Subcutaneous abdominal adipose tissue (tissue), 5 donors: ENCODE measurements at regions not wholly inside any gene's neighbourhood (a gene's known extent, or its start where the extent isn't known, plus 50 kb on each side); places are given as distances from the start of the nearest gene placed in this dataset.

Experiments
- H3K27ac ChIP-seq: one replicate; pipeline ENCODE4 v1.7.0; 2013; ENCODE audit warnings: low read depth, mild to moderate bottlenecking, inconsistent platforms, low read length, moderate library complexity
- H3K27me3 ChIP-seq, 5 donors: one replicate each; pipeline ENCODE4 v1.7.0; 2013; ENCODE audit warnings: low read length in 5 of 5, inconsistent platforms in 1 of 5; ENCODE audit not compliant: control insufficient read depth in 5 of 5, insufficient read depth in 4 of 5
- H3K36me3 ChIP-seq, 5 donors: one replicate each; pipeline ENCODE4 v1.7.0; 2013; ENCODE audit warnings: low read length in 5 of 5; ENCODE audit not compliant: control insufficient read depth in 5 of 5, insufficient read depth in 5 of 5
- H3K4me1 ChIP-seq, 5 donors: one replicate each; pipeline ENCODE4 v1.7.0; 2013; ENCODE audit warnings: low read length in 5 of 5, mild to moderate bottlenecking in 3 of 5, moderate library complexity in 1 of 5; ENCODE audit not compliant: control insufficient read depth in 5 of 5, insufficient read depth in 5 of 5
- H3K4me3 ChIP-seq, 5 donors: one replicate each; pipeline ENCODE4 v1.7.0; 2013; ENCODE audit warnings: low read length in 5 of 5, low read depth in 1 of 5
- H3K9ac ChIP-seq, 5 donors: one replicate each; pipeline ENCODE4 v1.7.0; 2013; ENCODE audit warnings: low read length in 5 of 5, mild to moderate bottlenecking in 4 of 5, moderate library complexity in 3 of 5
- H3K9me3 ChIP-seq, 5 donors: one replicate each; pipeline ENCODE4 v1.7.0; 2013; ENCODE audit warnings: low read length in 5 of 5; ENCODE audit not compliant: control insufficient read depth in 5 of 5
- donor health status: healthy.
- donor health status: healthy.
- donor health status: healthy.
- donor health status: healthy.
- donor health status: healthy.

DNA sequence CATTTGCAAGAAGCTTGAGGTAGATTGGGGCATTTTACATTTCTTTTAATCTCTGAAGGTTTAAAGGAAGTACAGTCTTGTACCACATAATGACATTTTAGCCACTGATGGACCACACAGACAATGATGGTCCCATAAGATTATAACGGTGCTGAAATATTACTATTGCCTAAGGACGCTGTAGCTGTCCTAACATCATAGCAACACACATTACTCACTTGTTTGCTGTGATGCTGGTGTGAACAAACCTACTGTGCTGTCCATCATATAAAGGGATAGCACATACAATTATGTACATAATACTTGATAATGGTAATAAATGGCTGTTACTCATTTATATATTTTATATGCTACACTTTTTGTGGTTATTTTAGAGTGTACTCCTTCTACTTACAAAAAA is 127.1 kb upstream of the CPNE8 start:
- H3K4me1 ChIP-seq, result no peaks in the 10 kb centered on the region
- no peaks in the 10 kb centered on the region for H3K27me3 ChIP-seq
- H3K9ac ChIP-seq, result no peak overlapping the region
- no peaks in the 10 kb centered on the region for H3K9me3 ChIP-seq
- no peak overlapping the region for H3K4me3 ChIP-seq
- no peaks in the 10 kb centered on the region for H3K36me3 ChIP-seq
- H3K27ac ChIP-seq, result no peak overlapping the region

- H3K36me3 ChIP-seq, result no peaks in the 10 kb centered on the region
- H3K9ac ChIP-seq, result no peak overlapping the region
- no peaks in the 10 kb centered on the region for H3K9me3 ChIP-seq
- no peak overlapping the region for H3K4me3 ChIP-seq
- no peak overlapping the region for H3K27ac ChIP-seq
- no peaks in the 10 kb centered on the region for H3K4me1 ChIP-seq
- H3K27me3 ChIP-seq, result no peaks in the 10 kb centered on the region
These were observed 126.6 kb upstream of the CPNE8 start for GRCh38 chr12:39032034-39032433.

- H3K4me1 ChIP-seq, result no peaks in the 10 kb centered on the region
- no peak overlapping the region for H3K4me3 ChIP-seq
- no peak overlapping the region for H3K9ac ChIP-seq
- no peak overlapping the region for H3K27ac ChIP-seq
- H3K36me3 ChIP-seq, result no peaks in the 10 kb centered on the region
- no peaks in the 10 kb centered on the region for H3K27me3 ChIP-seq
- H3K9me3 ChIP-seq, result peaks cover 0 to under 1% (median 0%) of the 10 kb centered on the region in 5 donors
These were observed 123.0 kb upstream of the CPNE8 start for GRCh38 chr12:39028382-39028781.

GRCh38 chr12:39012870-39013269 is 107.5 kb upstream of the CPNE8 start:
- Histone ChIP-seq H3K4me1 (no peaks in the 10 kb centered on the region), H3K27ac (no peak overlapping the region), H3K9ac (no peak overlapping the region), H3K4me3 (no peak overlapping the region), H3K9me3 (no peaks in the 10 kb centered on the region), H3K27me3 (no peaks in the 10 kb centered on the region), H3K36me3 (no peaks in the 10 kb centered on the region)

- H3K27me3 ChIP-seq, result no peaks in the 10 kb centered on the region
- H3K36me3 ChIP-seq, result no peaks in the 10 kb centered on the region
- H3K9ac ChIP-seq, result no peak overlapping the region
- H3K9me3 ChIP-seq, result no peaks in the 10 kb centered on the region
- H3K4me3 ChIP-seq, result no peak overlapping the region
- H3K27ac ChIP-seq, result no peak overlapping the region
- no peaks in the 10 kb centered on the region for H3K4me1 ChIP-seq
These were observed 105.8 kb upstream of the CPNE8 start for GRCh38 chr12:39011166-39011565.

DNA sequence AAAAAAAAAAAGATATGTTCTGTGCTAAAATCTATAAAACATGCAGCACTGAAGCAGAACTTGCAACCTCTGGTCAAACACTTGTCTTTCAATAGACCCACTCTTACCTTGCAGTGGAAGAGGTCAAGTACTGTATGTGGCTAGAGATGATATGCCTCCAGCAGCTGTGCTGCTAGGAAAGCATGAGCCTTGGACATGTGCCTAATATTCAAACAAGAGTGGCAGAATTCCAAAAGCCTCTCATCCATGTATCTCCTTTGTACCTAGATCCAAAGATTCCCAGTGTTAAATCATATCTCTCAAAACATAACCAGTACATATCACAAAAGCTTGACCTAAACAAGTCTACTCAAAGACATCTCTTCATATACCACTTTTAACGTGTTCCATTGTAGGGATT is 105.0 kb upstream of the CPNE8 start:
- Histone ChIP-seq H3K4me3 (no peak overlapping the region), H3K9me3 (no peaks in the 10 kb centered on the region), H3K4me1 (no peaks in the 10 kb centered on the region), H3K9ac (no peak overlapping the region), H3K27me3 (no peaks in the 10 kb centered on the region), H3K36me3 (no peaks in the 10 kb centered on the region), H3K27ac (no peak overlapping the region)

DNA sequence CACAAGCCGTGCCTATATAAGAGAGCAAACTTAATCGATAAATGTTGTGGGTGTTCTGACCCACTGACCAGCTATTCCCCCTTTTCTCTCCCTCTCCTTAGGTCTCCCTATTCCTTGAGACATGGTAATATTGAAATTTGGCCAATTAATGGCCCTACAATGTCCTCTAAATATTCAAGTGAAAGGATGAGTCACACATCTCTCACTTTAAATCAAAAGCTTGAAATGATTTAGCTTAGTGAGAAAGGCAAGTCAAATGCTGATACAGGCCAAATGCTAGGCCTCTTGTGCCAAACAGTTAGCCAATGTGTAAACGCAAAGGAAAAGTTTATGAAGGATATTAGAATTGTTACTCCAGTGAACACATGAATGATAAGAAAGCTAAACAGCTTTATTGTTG is 102.2 kb upstream of the CPNE8 start:
- H3K4me1 ChIP-seq, result no peaks in the 10 kb centered on the region
- H3K27me3 ChIP-seq, result no peaks in the 10 kb centered on the region
- no peak overlapping the region for H3K4me3 ChIP-seq
- no peaks in the 10 kb centered on the region for H3K9me3 ChIP-seq
- H3K36me3 ChIP-seq, result no peaks in the 10 kb centered on the region
- no peak overlapping the region for H3K27ac ChIP-seq
- H3K9ac ChIP-seq, result no peak overlapping the region

- H3K36me3 ChIP-seq, result no peaks in the 10 kb centered on the region
- no peak overlapping the region for H3K9ac ChIP-seq
- no peaks in the 10 kb centered on the region for H3K27me3 ChIP-seq
- no peak overlapping the region for H3K27ac ChIP-seq
- H3K4me1 ChIP-seq, result no peaks in the 10 kb centered on the region
- no peak overlapping the region for H3K4me3 ChIP-seq
- H3K9me3 ChIP-seq, result no peaks in the 10 kb centered on the region
These were observed 100.9 kb upstream of the CPNE8 start for GRCh38 chr12:39006286-39006685.

- Histone ChIP-seq H3K9me3 (no peaks in the 10 kb centered on the region), H3K36me3 (no peaks in the 10 kb centered on the region), H3K27me3 (no peaks in the 10 kb centered on the region), H3K4me1 (no peaks in the 10 kb centered on the region), H3K4me3 (no peak overlapping the region), H3K9ac (no peak overlapping the region), H3K27ac (no peak overlapping the region)
These were observed 100.3 kb upstream of the CPNE8 start for GRCh38 chr12:39005671-39006070.

DNA sequence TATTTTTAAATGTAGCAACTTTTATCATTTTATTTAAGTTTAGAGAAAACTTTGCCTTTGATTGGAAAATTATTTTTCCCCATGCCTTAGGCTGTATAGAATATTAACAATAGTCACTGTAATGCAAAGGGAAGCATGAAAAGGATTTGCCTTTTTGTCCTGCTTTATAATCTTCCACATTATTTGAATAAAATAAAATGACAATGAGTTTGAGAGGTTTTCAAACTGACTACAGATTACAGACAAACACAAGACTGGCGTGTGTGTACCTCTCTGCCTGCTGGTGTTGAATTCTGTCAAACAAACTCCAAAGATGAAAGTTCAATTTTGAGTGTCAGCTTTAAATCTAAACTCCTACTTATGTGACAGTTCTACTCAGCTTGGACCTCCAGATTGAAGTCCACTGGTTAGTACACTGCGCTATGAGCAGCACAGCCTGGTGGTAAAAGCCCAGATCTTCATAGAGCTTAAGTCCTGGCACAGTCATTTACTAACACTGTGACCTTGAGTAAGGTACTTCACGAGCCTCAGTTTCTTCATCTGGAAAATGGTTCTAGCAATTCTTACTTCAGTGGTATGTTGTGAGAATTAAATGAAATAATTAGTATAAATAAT is 98.3 kb upstream of the CPNE8 start:
- Histone ChIP-seq H3K9me3 (no peaks in the 10 kb centered on the region), H3K27me3 (no peaks in the 10 kb centered on the region), H3K4me1 (no peaks in the 10 kb centered on the region), H3K4me3 (no peak overlapping the region), H3K36me3 (no peaks in the 10 kb centered on the region), H3K27ac (no peak overlapping the region), H3K9ac (no peak overlapping the region)

DNA sequence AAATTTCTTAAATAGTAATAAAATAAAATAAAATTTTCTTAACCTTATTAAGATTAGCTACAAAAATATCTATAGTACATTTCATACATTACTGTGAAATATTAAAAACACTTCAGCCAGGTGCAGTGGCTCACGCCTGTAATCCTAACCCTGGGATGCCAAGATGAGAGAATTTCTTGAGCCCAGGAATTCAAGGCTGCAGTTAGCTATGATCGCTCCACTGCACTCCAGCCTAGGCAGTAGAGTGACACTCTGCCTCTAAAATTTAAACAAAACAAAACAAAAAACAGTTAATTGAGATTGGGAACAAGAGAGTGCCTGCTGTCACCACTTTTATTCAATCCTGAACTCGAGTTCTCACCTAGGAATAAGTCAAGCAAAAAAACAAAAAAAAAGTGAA is 95.0 kb upstream of the CPNE8 start:
- no peaks in the 10 kb centered on the region for H3K9me3 ChIP-seq
- no peak overlapping the region for H3K9ac ChIP-seq
- H3K36me3 ChIP-seq, result no peaks in the 10 kb centered on the region
- no peaks in the 10 kb centered on the region for H3K4me1 ChIP-seq
- H3K4me3 ChIP-seq, result no peak overlapping the region
- no peaks in the 10 kb centered on the region for H3K27me3 ChIP-seq
- no peak overlapping the region for H3K27ac ChIP-seq
